A549 (cell line): ENCODE measurements at regions not wholly inside any gene's neighbourhood (a gene's known extent, or its start where the extent isn't known, plus 50 kb on each side); places are given as distances from the start of the nearest gene placed in this dataset.

Experiments used
- TF ChIP-seq, protein P1 (sequence below): fragments of >200 bp; sonication (Bioruptor Twin); formaldehyde crosslinking; IDR thresholded peaks from 3 replicates; pipeline ENCODE4 v1.5.1; 2016
- TF ChIP-seq, protein P2 (sequence below): fragments of 450-650 bp; IDR thresholded peaks from 2 replicates; pipeline ENCODE4 v1.6.1; 2014; ENCODE audit warnings: antibody characterized with exemption

DNA sequence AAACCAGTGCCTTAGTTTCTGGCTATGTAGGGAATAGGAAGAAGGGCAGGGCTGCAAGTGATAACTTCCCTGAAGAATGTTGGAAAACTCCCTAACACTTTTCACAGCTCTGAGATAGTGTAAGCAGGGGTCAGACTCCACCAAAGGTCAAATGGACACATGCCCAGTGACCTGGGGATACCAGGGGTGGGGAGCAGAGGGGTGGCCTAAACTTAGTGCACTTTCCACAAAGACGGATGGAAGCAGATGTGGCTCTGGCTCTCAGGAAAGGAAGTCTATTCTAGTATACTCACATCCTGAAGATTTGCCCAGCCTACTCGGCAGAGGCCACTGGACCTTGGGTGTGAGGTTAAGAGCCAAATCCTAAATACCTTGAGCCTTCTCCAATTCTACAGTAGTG is 285.8 kb downstream of the NUAK1 start:
- TF ChIP-seq, protein P1, sequence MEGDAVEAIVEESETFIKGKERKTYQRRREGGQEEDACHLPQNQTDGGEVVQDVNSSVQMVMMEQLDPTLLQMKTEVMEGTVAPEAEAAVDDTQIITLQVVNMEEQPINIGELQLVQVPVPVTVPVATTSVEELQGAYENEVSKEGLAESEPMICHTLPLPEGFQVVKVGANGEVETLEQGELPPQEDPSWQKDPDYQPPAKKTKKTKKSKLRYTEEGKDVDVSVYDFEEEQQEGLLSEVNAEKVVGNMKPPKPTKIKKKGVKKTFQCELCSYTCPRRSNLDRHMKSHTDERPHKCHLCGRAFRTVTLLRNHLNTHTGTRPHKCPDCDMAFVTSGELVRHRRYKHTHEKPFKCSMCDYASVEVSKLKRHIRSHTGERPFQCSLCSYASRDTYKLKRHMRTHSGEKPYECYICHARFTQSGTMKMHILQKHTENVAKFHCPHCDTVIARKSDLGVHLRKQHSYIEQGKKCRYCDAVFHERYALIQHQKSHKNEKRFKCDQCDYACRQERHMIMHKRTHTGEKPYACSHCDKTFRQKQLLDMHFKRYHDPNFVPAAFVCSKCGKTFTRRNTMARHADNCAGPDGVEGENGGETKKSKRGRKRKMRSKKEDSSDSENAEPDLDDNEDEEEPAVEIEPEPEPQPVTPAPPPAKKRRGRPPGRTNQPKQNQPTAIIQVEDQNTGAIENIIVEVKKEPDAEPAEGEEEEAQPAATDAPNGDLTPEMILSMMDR, result no peak
- TF ChIP-seq, protein P2, sequence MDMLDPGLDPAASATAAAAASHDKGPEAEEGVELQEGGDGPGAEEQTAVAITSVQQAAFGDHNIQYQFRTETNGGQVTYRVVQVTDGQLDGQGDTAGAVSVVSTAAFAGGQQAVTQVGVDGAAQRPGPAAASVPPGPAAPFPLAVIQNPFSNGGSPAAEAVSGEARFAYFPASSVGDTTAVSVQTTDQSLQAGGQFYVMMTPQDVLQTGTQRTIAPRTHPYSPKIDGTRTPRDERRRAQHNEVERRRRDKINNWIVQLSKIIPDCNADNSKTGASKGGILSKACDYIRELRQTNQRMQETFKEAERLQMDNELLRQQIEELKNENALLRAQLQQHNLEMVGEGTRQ, result no peak
